Uterus (tissue), 3 donors: ENCODE measurements at regions not wholly inside any gene's neighbourhood (a gene's known extent, or its start where the extent isn't known, plus 50 kb on each side); places are given as distances from the start of the nearest gene placed in this dataset.

Experiments used
- DNase-seq, 2 donors: peaks; one replicate each; pipeline ENCODE4 v3.0.0-alpha.2; 2019 to 2020
- H3K27ac ChIP-seq, 2 donors: fragments of 200-600 bp; sonication (generic); 1 replicate in 1 of 2; 2 replicates in 1 of 2; pipeline ENCODE4 v1.5.1; 2016 to 2018
- H3K27me3 ChIP-seq, 2 donors: fragments of 200-600 bp; sonication (generic); one replicate each; pipeline ENCODE4 v1.5.1; 2018 to 2019; ENCODE audit warnings: control low read depth in 1 of 2
- H3K36me3 ChIP-seq, 2 donors: fragments of 200-600 bp; sonication (generic); one replicate each; pipeline ENCODE4 v1.5.1; 2019; ENCODE audit warnings: control low read depth in 1 of 2
- H3K4me1 ChIP-seq, 2 donors: fragments of 200-600 bp; sonication (generic); one replicate each; pipeline ENCODE4 v1.5.1; 2018 to 2019; ENCODE audit warnings: control low read depth in 1 of 2
- H3K4me3 ChIP-seq, 2 donors: fragments of 200-600 bp; sonication (generic); 1 replicate in 1 of 2; 2 replicates in 1 of 2; pipeline ENCODE4 v1.5.1; 2018 to 2019; ENCODE audit warnings: mild to moderate bottlenecking in 1 of 2
- H3K9me3 ChIP-seq, 2 donors: fragments of 200-600 bp; sonication (generic); one replicate each; pipeline ENCODE4 v1.5.1; 2019; ENCODE audit warnings: control low read depth in 1 of 2
- CTCF ChIP-seq, 4 experiments: fragments of 200-600 bp in 2 of 4; fragments of 450-650 bp in 2 of 4; sonication (generic) in 2 of 4; IDR thresholded peaks; one replicate each; pipeline ENCODE4 v1.5.1; 2016 to 2019; ENCODE audit warnings: antibody characterized with exemption in 4 of 4, mild to moderate bottlenecking in 2 of 4, moderate library complexity in 1 of 4
- POLR2A ChIP-seq, 2 donors: fragments of 450-650 bp; IDR thresholded peaks; one replicate each; pipeline ENCODE4 v1.6.1; 2016; ENCODE audit warnings: antibody characterized with exemption in 2 of 2, mild to moderate bottlenecking in 1 of 2, moderate library complexity in 1 of 2
- intact Hi-C: fragments of 100-400 bp; cut with DNase I; formaldehyde crosslinking; loops from one replicate; pipeline ENCODE4 v1.15.1; 2023; ENCODE audit warnings: low total_unique reads
- donor health status: DM: yes; HTN: yes; CAD: no.

- intact Hi-C loops, result no loop called here
These were observed 332.5 kb downstream of the SETD4 start for GRCh38 chr21:35727830-35728229.

GRCh38 chr21:35724156-35724555 is 336.2 kb downstream of the SETD4 start:
- no peak for DNase-seq
- H3K4me1 ChIP-seq, result no peaks in the 10 kb centered on the region
- H3K27me3 ChIP-seq, result peaks cover 0 to 6% of the 10 kb centered on the region in 2 donors
- H3K36me3 ChIP-seq, result no peaks in the 10 kb centered on the region
- no peak overlapping the region for H3K27ac ChIP-seq
- intact Hi-C loops, result no loop called here
- no peak overlapping the region for H3K4me3 ChIP-seq
- H3K9me3 ChIP-seq, result no peaks in the 10 kb centered on the region
- no peak for TF ChIP-seq POLR2A (IDR thresholded peaks at IDR 0.05)
- no peak for TF ChIP-seq CTCF (IDR thresholded peaks at IDR 0.05)

More at GRCh38 chr21:35727830-35728229, 332.5 kb downstream of the SETD4 start:
- no peak overlapping the region for H3K27ac ChIP-seq
- no peak overlapping the region for H3K4me3 ChIP-seq
- no peaks in the 10 kb centered on the region for H3K4me1 ChIP-seq
- no peaks in the 10 kb centered on the region for H3K9me3 ChIP-seq
- DNase-seq, result no peak
- no peaks in the 10 kb centered on the region for H3K36me3 ChIP-seq
- H3K27me3 ChIP-seq, result peaks cover 0 to 6% of the 10 kb centered on the region in 2 donors
- no peak for TF ChIP-seq POLR2A (IDR thresholded peaks at IDR 0.05)
- no peak for TF ChIP-seq CTCF (IDR thresholded peaks at IDR 0.05)

DNA sequence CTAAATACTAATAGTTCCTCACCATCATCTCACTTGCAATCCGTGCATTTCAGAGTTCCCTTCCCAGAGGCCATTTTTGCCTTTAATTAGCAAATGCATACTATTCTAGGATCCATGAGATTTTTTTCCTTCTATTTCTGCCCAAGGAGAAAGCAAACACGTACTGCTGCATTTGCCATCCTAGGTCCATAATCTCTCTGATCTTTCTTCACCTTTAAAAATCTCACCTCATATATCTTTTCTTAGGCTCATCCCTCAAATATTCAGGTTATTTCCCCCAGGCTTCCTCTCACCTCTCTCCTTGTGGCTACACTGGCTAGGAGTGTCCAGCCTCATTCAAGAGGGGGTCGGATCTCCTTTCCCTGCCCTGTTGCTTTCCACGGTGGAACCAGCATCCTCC is 338.6 kb downstream of the SETD4 start:
- Histone ChIP-seq H3K4me3 (no peak overlapping the region), H3K4me1 (no peaks in the 10 kb centered on the region), H3K36me3 (no peaks in the 10 kb centered on the region), H3K27ac (no peak overlapping the region), H3K9me3 (no peaks in the 10 kb centered on the region), H3K27me3 (peaks cover 0 to 6% of the 10 kb centered on the region in 2 donors)
- TF ChIP-seq CTCF (IDR thresholded peaks at IDR 0.05) (no peak), POLR2A (IDR thresholded peaks at IDR 0.05) (no peak)
- DNase-seq, result no peak
- intact Hi-C loops, result no loop called here

GRCh38 chr21:35720208-35720731 is 340.1 kb downstream of the SETD4 start:
- DNase-seq, result no peak
- Histone ChIP-seq H3K9me3 (no peaks in the 10 kb centered on the region), H3K36me3 (no peaks in the 10 kb centered on the region), H3K4me1 (no peaks in the 10 kb centered on the region), H3K27me3 (no peaks in the 10 kb centered on the region), H3K27ac (no peak overlapping the region), H3K4me3 (no peak overlapping the region)
- intact Hi-C loops, result no loop called here
- TF ChIP-seq CTCF (IDR thresholded peaks at IDR 0.05), result no peak
- no peak for TF ChIP-seq POLR2A (IDR thresholded peaks at IDR 0.05)

DNA sequence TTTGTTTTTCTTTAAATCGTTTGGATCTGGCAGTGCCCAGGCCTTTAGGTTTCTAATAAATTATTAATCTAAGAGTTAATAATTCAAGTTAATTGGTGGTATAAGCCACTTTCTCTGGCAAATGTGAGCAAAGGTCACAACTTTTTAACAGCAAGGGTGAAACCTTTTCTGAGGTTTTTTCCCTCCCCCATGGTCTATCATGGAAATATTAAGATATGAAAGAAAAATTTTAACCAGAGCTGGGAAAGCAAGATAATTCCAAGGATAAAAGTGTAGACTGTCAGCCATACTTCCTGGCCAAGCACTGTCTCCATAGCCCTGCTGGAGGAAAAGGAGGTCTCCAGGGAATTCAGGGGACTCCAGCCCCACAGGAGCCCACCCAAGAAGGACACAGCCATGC is 341.2 kb downstream of the SETD4 start:
- intact Hi-C loops, result no loop called here
- no peaks in the 10 kb centered on the region for H3K36me3 ChIP-seq
- no peak for DNase-seq
- no peak overlapping the region for H3K27ac ChIP-seq
- no peaks in the 10 kb centered on the region for H3K27me3 ChIP-seq
- TF ChIP-seq POLR2A (IDR thresholded peaks at IDR 0.05), result no peak
- TF ChIP-seq CTCF (IDR thresholded peaks at IDR 0.05), result no peak
- H3K4me1 ChIP-seq, result no peaks in the 10 kb centered on the region
- H3K9me3 ChIP-seq, result no peaks in the 10 kb centered on the region
- no peak overlapping the region for H3K4me3 ChIP-seq
